ENCODE measurements at regions not wholly inside any gene's neighbourhood (a gene's known extent, or its start where the extent isn't known, plus 50 kb on each side); places are given as distances from the start of the nearest gene placed in this dataset.

DNA sequence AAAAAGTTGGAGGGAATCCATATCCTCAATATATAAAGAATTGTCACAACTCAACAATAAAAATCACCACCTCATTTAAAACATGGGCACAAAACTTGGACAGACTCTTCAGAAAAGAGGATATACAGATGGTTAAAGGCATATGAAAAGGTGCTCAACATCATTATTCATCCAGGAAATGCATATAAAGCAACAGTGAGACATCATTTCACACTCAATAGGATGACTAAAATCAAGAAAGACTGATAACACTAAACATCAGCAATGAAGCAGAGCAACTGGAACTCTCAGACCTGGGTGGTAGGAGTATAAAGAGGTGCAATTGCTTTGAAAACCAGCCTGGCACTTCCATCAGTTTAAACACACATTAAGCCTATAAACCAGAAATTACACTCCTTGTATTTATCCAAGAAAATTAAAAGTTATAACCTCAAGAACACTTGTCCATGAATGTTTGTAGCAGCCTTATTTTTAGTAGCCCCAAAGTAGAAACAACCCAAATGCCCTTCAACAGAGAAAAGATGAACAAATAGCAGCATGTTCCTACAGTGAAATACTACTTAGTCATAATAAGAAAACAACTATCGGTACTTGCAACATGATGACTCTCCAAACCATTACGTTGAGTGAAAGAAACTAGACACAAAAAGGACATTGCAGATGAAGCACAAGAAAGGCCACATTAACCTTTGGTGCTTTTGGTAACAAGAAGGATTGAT lies 79.1 kb upstream of the TANC1 start:
- H3K4me3 ChIP-seq (ENCODE audit: low read depth, low read length), result no peak overlapping the region
- DNase-seq, result no peak
- TF ChIP-seq, protein P1, sequence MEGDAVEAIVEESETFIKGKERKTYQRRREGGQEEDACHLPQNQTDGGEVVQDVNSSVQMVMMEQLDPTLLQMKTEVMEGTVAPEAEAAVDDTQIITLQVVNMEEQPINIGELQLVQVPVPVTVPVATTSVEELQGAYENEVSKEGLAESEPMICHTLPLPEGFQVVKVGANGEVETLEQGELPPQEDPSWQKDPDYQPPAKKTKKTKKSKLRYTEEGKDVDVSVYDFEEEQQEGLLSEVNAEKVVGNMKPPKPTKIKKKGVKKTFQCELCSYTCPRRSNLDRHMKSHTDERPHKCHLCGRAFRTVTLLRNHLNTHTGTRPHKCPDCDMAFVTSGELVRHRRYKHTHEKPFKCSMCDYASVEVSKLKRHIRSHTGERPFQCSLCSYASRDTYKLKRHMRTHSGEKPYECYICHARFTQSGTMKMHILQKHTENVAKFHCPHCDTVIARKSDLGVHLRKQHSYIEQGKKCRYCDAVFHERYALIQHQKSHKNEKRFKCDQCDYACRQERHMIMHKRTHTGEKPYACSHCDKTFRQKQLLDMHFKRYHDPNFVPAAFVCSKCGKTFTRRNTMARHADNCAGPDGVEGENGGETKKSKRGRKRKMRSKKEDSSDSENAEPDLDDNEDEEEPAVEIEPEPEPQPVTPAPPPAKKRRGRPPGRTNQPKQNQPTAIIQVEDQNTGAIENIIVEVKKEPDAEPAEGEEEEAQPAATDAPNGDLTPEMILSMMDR (IDR thresholded peaks at IDR 0.05; ENCODE audit: low read depth, low read length), result no peak
- H3K27me3 ChIP-seq, result no peaks in the 10 kb centered on the region
- H3K9me3 ChIP-seq, result no peaks in the 10 kb centered on the region
- no peaks in the 10 kb centered on the region for H3K36me3 ChIP-seq
- no peaks in the 10 kb centered on the region for H3K4me1 ChIP-seq

DNA sequence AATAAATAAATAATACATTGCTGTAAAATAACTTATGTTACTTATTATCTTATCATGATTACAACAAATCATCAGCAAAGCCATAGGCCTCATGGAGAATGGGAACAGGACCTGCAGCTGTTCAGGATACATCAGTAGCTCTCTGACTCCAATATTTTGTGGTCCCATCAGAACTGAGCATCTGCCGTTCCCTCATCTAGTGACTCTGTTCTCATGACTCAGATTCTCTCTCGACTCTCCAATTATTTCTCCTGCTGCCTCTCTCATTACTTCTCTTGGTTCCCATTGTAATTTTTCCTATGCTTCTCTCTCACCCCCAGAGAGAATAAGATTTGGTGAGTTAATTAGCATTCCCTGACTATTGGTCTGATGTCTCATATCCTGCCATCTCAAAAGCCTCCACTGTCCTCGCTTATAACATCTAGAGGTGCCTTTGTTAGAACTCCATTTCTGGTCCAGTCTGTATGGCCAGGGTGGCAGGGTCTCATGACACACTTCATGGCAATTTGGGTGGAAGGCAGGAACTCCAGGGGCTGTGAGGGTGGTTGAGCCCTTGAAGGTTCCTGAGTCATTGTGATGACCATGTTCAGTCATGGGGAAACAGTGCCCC lies 78.0 kb upstream of the TANC1 start:
- no peak for DNase-seq
- Histone ChIP-seq H3K4me1 (no peaks in the 10 kb centered on the region), H3K9me3 (no peaks in the 10 kb centered on the region), H3K4me3 (ENCODE audit: low read depth, low read length) (no peak overlapping the region), H3K36me3 (no peaks in the 10 kb centered on the region), H3K27me3 (no peaks in the 10 kb centered on the region)
- TF ChIP-seq, protein P1 (IDR thresholded peaks at IDR 0.05; ENCODE audit: low read depth, low read length), result no peak

DNA sequence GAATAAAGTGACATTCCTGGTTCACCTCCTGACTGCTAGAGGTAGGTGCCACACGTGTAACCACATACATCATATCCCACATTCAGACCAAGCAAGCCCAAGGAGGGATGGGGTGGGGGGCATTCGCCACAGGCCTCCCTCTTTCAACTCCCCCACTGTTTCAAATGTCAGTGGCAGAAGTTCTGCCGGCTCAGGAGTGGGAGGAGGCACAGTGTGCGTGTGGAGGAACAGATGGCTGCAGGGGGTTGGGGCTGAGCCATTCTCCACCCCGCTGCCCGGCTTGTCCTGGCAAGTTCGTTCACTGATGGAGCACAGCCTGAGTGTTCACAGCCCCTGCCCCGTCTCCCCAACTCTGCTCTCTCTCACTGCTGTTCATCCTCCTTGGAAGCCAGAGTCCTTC lies 75.4 kb upstream of the TANC1 start:
- Histone ChIP-seq H3K36me3 (no peaks in the 10 kb centered on the region), H3K4me1 (no peaks in the 10 kb centered on the region), H3K27me3 (no peaks in the 10 kb centered on the region), H3K4me3 (ENCODE audit: low read depth, low read length) (no peak overlapping the region), H3K9me3 (no peaks in the 10 kb centered on the region)
- TF ChIP-seq, protein P1 (IDR thresholded peaks at IDR 0.05; ENCODE audit: low read depth, low read length), result no peak
- peak; percentile 8 for DNase-seq

DNA sequence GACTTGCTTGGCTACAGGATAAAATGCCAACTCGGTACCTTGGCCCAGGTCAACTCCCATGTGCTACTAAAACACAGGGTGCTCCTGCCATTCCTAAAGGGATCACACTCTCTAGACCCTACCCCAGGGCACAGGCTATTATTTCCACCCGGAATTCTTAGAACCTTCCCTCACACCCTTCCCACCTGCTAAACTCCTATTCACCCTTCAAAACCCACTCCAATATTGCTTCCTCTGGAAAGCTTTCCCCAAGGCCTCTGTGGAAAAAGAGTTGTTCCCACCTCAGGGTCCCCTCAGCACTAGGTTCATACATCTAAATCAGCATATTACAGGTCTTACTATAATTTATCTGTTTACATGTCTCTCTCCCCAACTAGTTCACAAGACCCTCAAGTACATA lies 75.0 kb upstream of the TANC1 start:
- no peak overlapping the region for H3K4me3 ChIP-seq (ENCODE audit: low read depth, low read length)
- DNase-seq, result no peak
- no peaks in the 10 kb centered on the region for H3K4me1 ChIP-seq
- no peaks in the 10 kb centered on the region for H3K27me3 ChIP-seq
- TF ChIP-seq, protein P1 (IDR thresholded peaks at IDR 0.05; ENCODE audit: low read depth, low read length), result no peak
- H3K9me3 ChIP-seq, result no peaks in the 10 kb centered on the region
- no peaks in the 10 kb centered on the region for H3K36me3 ChIP-seq

DNA sequence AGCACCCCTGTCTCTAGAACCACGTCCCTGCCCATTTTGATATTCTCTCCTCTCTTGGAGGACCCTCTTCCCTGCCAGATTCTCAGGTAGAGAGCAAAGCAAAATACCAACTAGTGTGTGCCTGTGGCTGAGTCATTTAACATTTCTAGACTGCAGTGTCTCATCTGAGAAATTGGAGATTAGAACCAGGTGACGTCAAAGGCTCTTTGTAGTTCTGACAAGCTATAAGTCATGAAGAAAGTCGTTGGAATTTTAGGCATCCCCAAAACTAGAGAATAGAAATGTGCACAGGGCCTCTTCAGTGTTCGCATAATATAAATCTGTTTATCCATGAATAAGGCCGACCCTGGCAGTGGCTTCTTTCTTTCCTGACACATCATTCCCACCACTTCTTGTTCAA lies 74.4 kb upstream of the TANC1 start:
- H3K27me3 ChIP-seq, result no peaks in the 10 kb centered on the region
- TF ChIP-seq, protein P1 (IDR thresholded peaks at IDR 0.05; ENCODE audit: low read depth, low read length), result no peak
- DNase-seq, result no peak
- no peak overlapping the region for H3K4me3 ChIP-seq (ENCODE audit: low read depth, low read length)
- H3K4me1 ChIP-seq, result no peaks in the 10 kb centered on the region
- no peaks in the 10 kb centered on the region for H3K9me3 ChIP-seq
- no peaks in the 10 kb centered on the region for H3K36me3 ChIP-seq

DNA sequence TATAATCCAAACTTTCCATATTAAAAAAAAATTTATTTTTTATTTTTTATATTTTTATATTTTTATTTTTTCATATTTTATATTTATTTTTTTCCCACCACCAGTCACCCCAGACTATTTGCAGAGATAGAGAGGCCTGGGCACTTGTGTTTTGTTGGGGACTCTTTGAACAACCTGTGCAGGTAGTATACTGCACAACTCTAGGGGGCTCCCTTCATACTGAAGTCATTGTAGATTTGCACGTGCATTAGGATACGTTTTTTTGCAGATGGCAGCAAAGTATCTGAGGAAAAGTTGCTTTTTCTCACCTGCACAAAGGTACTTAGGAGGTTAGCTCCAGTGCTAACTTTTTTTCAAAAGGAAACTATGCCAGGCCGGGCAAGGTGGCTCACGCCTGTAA lies 73.9 kb upstream of the TANC1 start:
- Histone ChIP-seq H3K4me1 (no peaks in the 10 kb centered on the region), H3K36me3 (no peaks in the 10 kb centered on the region), H3K27me3 (no peaks in the 10 kb centered on the region), H3K4me3 (ENCODE audit: low read depth, low read length) (no peak overlapping the region), H3K9me3 (no peaks in the 10 kb centered on the region)
- no peak for DNase-seq
- TF ChIP-seq, protein P1 (IDR thresholded peaks at IDR 0.05; ENCODE audit: low read depth, low read length), result peak; percentile 20; the same call in 1 of the 2 replicates
